Neuronal stem cell (in vitro differentiated cells): ENCODE measurements at regions not wholly inside any gene's neighbourhood (a gene's known extent, or its start where the extent isn't known, plus 50 kb on each side); places are given as distances from the start of the nearest gene placed in this dataset.

Source experiments
- DNase-seq: peaks from one replicate; pipeline ENCODE4 v3.0.0-alpha.2; 2013; ENCODE audit warnings: low spot score
- H2AFZ ChIP-seq: one replicate; pipeline ENCODE4 v1.6.1; 2013; ENCODE audit warnings: mild to moderate bottlenecking, low read length, inconsistent platforms
- H2AK5ac ChIP-seq: 2 replicates; pipeline ENCODE4 v1.6.1; 2013; ENCODE audit warnings: low read depth, mild to moderate bottlenecking, inconsistent platforms, low read length, moderate library complexity, mixed read lengths
- H2BK120ac ChIP-seq: 2 replicates; pipeline ENCODE4 v1.6.1; 2013; ENCODE audit warnings: low read depth, mild to moderate bottlenecking, inconsistent platforms, low read length, moderate library complexity, mixed read lengths
- H2BK12ac ChIP-seq: one replicate; pipeline ENCODE4 v1.6.1; 2013; ENCODE audit warnings: low read length, inconsistent platforms
- H2BK15ac ChIP-seq: 2 replicates; pipeline ENCODE4 v1.6.1; 2013; ENCODE audit warnings: mild to moderate bottlenecking, low read length, inconsistent platforms, mixed read lengths
- H2BK5ac ChIP-seq: one replicate; pipeline ENCODE4 v1.6.1; 2013; ENCODE audit warnings: inconsistent platforms, mild to moderate bottlenecking, low read length, moderate library complexity
- H3K14ac ChIP-seq: one replicate; pipeline ENCODE4 v1.6.1; 2013; ENCODE audit warnings: low read length, inconsistent platforms
- H3K18ac ChIP-seq: 2 replicates; pipeline ENCODE4 v1.6.1; 2013; ENCODE audit warnings: low read length, inconsistent platforms
- H3K23ac ChIP-seq: 2 replicates; pipeline ENCODE4 v1.6.1; 2013; ENCODE audit warnings: low read depth, mild to moderate bottlenecking, mixed read lengths, low read length, inconsistent platforms; ENCODE audit not compliant: poor library complexity
- H3K27ac ChIP-seq: replicated peaks from 3 replicates; pipeline ENCODE4 v1.5.1; 2013; ENCODE audit warnings: low read length, inconsistent platforms
- H3K27me3 ChIP-seq, 3 experiments: 2 replicates each; pipeline ENCODE4 v1.6.1; 2013; ENCODE audit warnings: low read length in 3 of 3, mild to moderate bottlenecking in 2 of 3, inconsistent platforms in 1 of 3, low read depth in 1 of 3, mixed read lengths in 1 of 3, moderate library complexity in 1 of 3; ENCODE audit not compliant: control insufficient read depth in 3 of 3, insufficient read depth in 3 of 3
- H3K36me3 ChIP-seq, 2 donors: replicated peaks in 1 of 2; 2 replicates each; pipeline ENCODE4 v1.6.1; 2013; ENCODE audit warnings: low read length in 2 of 2; ENCODE audit not compliant: control insufficient read depth in 2 of 2, insufficient read depth in 2 of 2
- H3K4ac ChIP-seq: 2 replicates; pipeline ENCODE4 v1.6.1; 2013; ENCODE audit warnings: inconsistent platforms, mild to moderate bottlenecking, low read length, moderate library complexity
- H3K4me1 ChIP-seq, 2 donors: 1 replicate in 1 of 2; 2 replicates in 1 of 2; pipeline ENCODE4 v1.6.1; 2013; ENCODE audit warnings: low read length in 2 of 2, low read depth in 1 of 2; ENCODE audit not compliant: control insufficient read depth in 2 of 2, insufficient read depth in 1 of 2
- H3K4me2 ChIP-seq: one replicate; pipeline ENCODE4 v1.6.1; 2013; ENCODE audit warnings: mild to moderate bottlenecking, low read length, inconsistent platforms; ENCODE audit not compliant: insufficient read depth, poor library complexity, severe bottlenecking
- H3K4me3 ChIP-seq, 2 donors: 2 replicates each; pipeline ENCODE4 v1.5.1; 2013; ENCODE audit warnings: low read length in 2 of 2, mild to moderate bottlenecking in 2 of 2, inconsistent platforms in 1 of 2, moderate library complexity in 1 of 2
- H3K79me1 ChIP-seq: one replicate; pipeline ENCODE4 v1.6.1; 2013; ENCODE audit warnings: low read depth, mild to moderate bottlenecking, inconsistent platforms, low read length, moderate library complexity
- H3K9ac ChIP-seq: one replicate; pipeline ENCODE4 v1.6.1; 2013; ENCODE audit warnings: mild to moderate bottlenecking, low read depth, low read length, inconsistent platforms; ENCODE audit not compliant: poor library complexity
- H3K9me3 ChIP-seq, 2 donors: replicated peaks in 1 of 2; 2 replicates each; pipeline versions ENCODE3 to v1.6.1; 2013; ENCODE audit warnings: low read length in 2 of 2, mild to moderate bottlenecking in 2 of 2, inconsistent platforms in 1 of 2, low read depth in 1 of 2, mixed read lengths in 1 of 2, moderate library complexity in 1 of 2; ENCODE audit not compliant: control insufficient read depth in 2 of 2, insufficient read depth in 1 of 2
- H4K8ac ChIP-seq: one replicate; pipeline ENCODE4 v1.6.1; 2013; ENCODE audit warnings: low read depth, mild to moderate bottlenecking, inconsistent platforms, low read length, moderate library complexity
- H4K91ac ChIP-seq: one replicate; pipeline ENCODE4 v1.6.1; 2013; ENCODE audit warnings: low read length, low read depth, mild to moderate bottlenecking, inconsistent platforms; ENCODE audit not compliant: poor library complexity
- WGBS, 2 donors: extraction: QIAGEN DNeasy Blood & Tissue Kit; methylation state at CpG; one replicate each; pipeline ENCODE4 v1.1.7; 2013; ENCODE audit warnings: missing lambda C conversion rate in 2 of 2, mixed read lengths in 1 of 2; ENCODE audit not compliant: insufficient read length in 2 of 2, insufficient replicate concordance in 1 of 2; ENCODE audit errors: extremely low coverage in 2 of 2; 5-methylcytosine and 5-hydroxymethylcytosine counted together

- no peak overlapping the region for H2AK5ac ChIP-seq
- no peaks in the 10 kb centered on the region for H3K79me1 ChIP-seq
- no peaks in the 10 kb centered on the region for H3K27me3 ChIP-seq
- no peak overlapping the region for H3K23ac ChIP-seq
- H2AFZ ChIP-seq = no peak overlapping the region
- no peak overlapping the region for H3K4me2 ChIP-seq
- no peak overlapping the region for H3K14ac ChIP-seq
- peaks cover 3 to 7% of the 10 kb centered on the region in 2 donors for H3K4me1 ChIP-seq
- WGBS, 2 donors = no CpG with 5 or more reads among the region's 3 CpGs
- H3K18ac ChIP-seq = no peak overlapping the region
- H4K8ac ChIP-seq = no peak overlapping the region
- no peak overlapping the region for H3K27ac ChIP-seq
- H3K4ac ChIP-seq = no peak overlapping the region
- no peak overlapping the region for H3K4me3 ChIP-seq
- DNase-seq = no peak
- H3K9me3 ChIP-seq = no peaks in the 10 kb centered on the region
- no peaks in the 10 kb centered on the region for H3K36me3 ChIP-seq
- H2BK15ac ChIP-seq = no peak overlapping the region
- H2BK120ac ChIP-seq = no peak overlapping the region
- H2BK12ac ChIP-seq = no peak overlapping the region
- no peak overlapping the region for H2BK5ac ChIP-seq
- H4K91ac ChIP-seq = no peak overlapping the region
- H3K9ac ChIP-seq = no peak overlapping the region
Observed at GRCh38 chr12:89815225-89815624, 106.6 kb upstream of the ATP2B1 start.

- Histone ChIP-seq H4K91ac (no peak overlapping the region), H3K4me3 (no peak overlapping the region), H2AK5ac (no peak overlapping the region), H4K8ac (no peak overlapping the region), H3K9me3 (no peaks in the 10 kb centered on the region), H2BK15ac (no peak overlapping the region), H3K4ac (no peak overlapping the region), H2BK120ac (no peak overlapping the region), H3K4me1 (no peaks in the 10 kb centered on the region), H2AFZ (no peak overlapping the region), H3K36me3 (no peaks in the 10 kb centered on the region), H2BK5ac (no peak overlapping the region), H3K27ac (no peak overlapping the region), H3K23ac (no peak overlapping the region), H3K9ac (no peak overlapping the region), H3K27me3 (no peaks in the 10 kb centered on the region), H2BK12ac (no peak overlapping the region), H3K79me1 (no peaks in the 10 kb centered on the region), H3K4me2 (no peak overlapping the region), H3K18ac (no peak overlapping the region), H3K14ac (no peak overlapping the region)
- no peak for DNase-seq
Observed at GRCh38 chr12:89803412-89803811, 94.8 kb upstream of the ATP2B1 start.

GRCh38 chr12:89801284-89801683 lies 92.6 kb upstream of the ATP2B1 start:
- Histone ChIP-seq H2BK120ac (no peak overlapping the region), H2BK15ac (no peak overlapping the region), H3K4me3 (no peak overlapping the region), H3K9ac (no peak overlapping the region), H3K27me3 (no peaks in the 10 kb centered on the region), H2AK5ac (no peak overlapping the region), H2BK5ac (no peak overlapping the region), H3K9me3 (no peaks in the 10 kb centered on the region), H2BK12ac (no peak overlapping the region), H3K4ac (no peak overlapping the region), H4K91ac (no peak overlapping the region), H3K18ac (no peak overlapping the region), H3K36me3 (no peaks in the 10 kb centered on the region), H3K23ac (no peak overlapping the region), H3K14ac (no peak overlapping the region), H3K4me1 (no peaks in the 10 kb centered on the region), H2AFZ (no peak overlapping the region), H3K79me1 (no peaks in the 10 kb centered on the region), H4K8ac (no peak overlapping the region), H3K27ac (no peak overlapping the region), H3K4me2 (no peak overlapping the region)
- no CpG with 5 or more reads among the region's 2 CpGs for WGBS, 2 donors
- DNase-seq = no peak

- Histone ChIP-seq H3K79me1 (no peaks in the 10 kb centered on the region), H3K4me1 (no peaks in the 10 kb centered on the region), H3K27ac (no peak overlapping the region), H3K23ac (no peak overlapping the region), H2BK5ac (no peak overlapping the region), H3K4ac (no peak overlapping the region), H3K27me3 (no peaks in the 10 kb centered on the region), H2BK120ac (no peak overlapping the region), H3K18ac (no peak overlapping the region), H2AK5ac (no peak overlapping the region), H3K9me3 (no peaks in the 10 kb centered on the region), H2AFZ (no peak overlapping the region), H4K91ac (no peak overlapping the region), H4K8ac (no peak overlapping the region), H3K14ac (no peak overlapping the region), H2BK15ac (no peak overlapping the region), H3K4me3 (no peak overlapping the region), H3K36me3 (no peaks in the 10 kb centered on the region), H3K9ac (no peak overlapping the region), H2BK12ac (no peak overlapping the region), H3K4me2 (no peak overlapping the region)
- DNase-seq = no peak
Observed at GRCh38 chr12:89800435-89800834, 91.8 kb upstream of the ATP2B1 start.
